HG03064 (cell line): ENCODE measurements at regions not wholly inside any gene's neighbourhood (a gene's known extent, or its start where the extent isn't known, plus 50 kb on each side); places are given as distances from the start of the nearest gene placed in this dataset.

Experiments used
- ATAC-seq: cut with Tn5 transposase; IDR thresholded peaks from one replicate; pipeline ENCODE4 v1.9.1; 2021; ENCODE audit warnings: low read depth; ENCODE audit not compliant: unreplicated experiment

GRCh38 chr3:148102156-148102555, 595.5 kb upstream of the AGTR1 start:
- ATAC-seq: no peak

GRCh38 chr3:148106062-148106461, 591.6 kb upstream of the AGTR1 start:
- no peak for ATAC-seq

- ATAC-seq: no peak
Observed at GRCh38 chr3:148126956-148127355, 570.7 kb upstream of the AGTR1 start.

GRCh38 chr3:148128136-148128535, 569.6 kb upstream of the AGTR1 start:
- no peak for ATAC-seq

GRCh38 chr3:148131990-148132638, 565.6 kb upstream of the AGTR1 start:
- ATAC-seq: no peak

- no peak for ATAC-seq
Observed at GRCh38 chr3:148136816-148137215, 560.9 kb upstream of the AGTR1 start.

GRCh38 chr3:148146241-148146640, 551.5 kb upstream of the AGTR1 start:
- no peak for ATAC-seq

GRCh38 chr3:148146947-148147826, 550.5 kb upstream of the AGTR1 start:
- no peak for ATAC-seq

GRCh38 chr3:148147903-148148302, 549.8 kb upstream of the AGTR1 start:
- ATAC-seq: no peak

GRCh38 chr3:148149556-148149955, 548.1 kb upstream of the AGTR1 start:
- ATAC-seq: no peak

- ATAC-seq: no peak
Observed at GRCh38 chr3:148150141-148150540, 547.6 kb upstream of the AGTR1 start.

GRCh38 chr3:148158210-148158609, 539.5 kb upstream of the AGTR1 start:
- ATAC-seq: no peak

- no peak for ATAC-seq
Observed at GRCh38 chr3:148162132-148162531, 535.6 kb upstream of the AGTR1 start.

- ATAC-seq: no peak
Observed at GRCh38 chr3:148168347-148168746, 529.4 kb upstream of the AGTR1 start.

GRCh38 chr3:148173851-148174250, 523.9 kb upstream of the AGTR1 start:
- no peak for ATAC-seq

GRCh38 chr3:148175214-148175613, 522.5 kb upstream of the AGTR1 start:
- ATAC-seq: no peak

GRCh38 chr3:148178503-148178902, 519.2 kb upstream of the AGTR1 start:
- ATAC-seq: no peak

- ATAC-seq: no peak
Observed at GRCh38 chr3:148184798-148185197, 512.9 kb upstream of the AGTR1 start.

- no peak for ATAC-seq
Observed at GRCh38 chr3:148186881-148187280, 510.8 kb upstream of the AGTR1 start.

- no peak for ATAC-seq
Observed at GRCh38 chr3:148187296-148187695, 510.4 kb upstream of the AGTR1 start.

- ATAC-seq: no peak
Observed at GRCh38 chr3:148190441-148190990, 507.2 kb upstream of the AGTR1 start.

GRCh38 chr3:148191966-148192365, 505.7 kb upstream of the AGTR1 start:
- no peak for ATAC-seq
